ENCODE measurements at regions not wholly inside any gene's neighbourhood (a gene's known extent, or its start where the extent isn't known, plus 50 kb on each side); places are given as distances from the start of the nearest gene placed in this dataset.

DNA sequence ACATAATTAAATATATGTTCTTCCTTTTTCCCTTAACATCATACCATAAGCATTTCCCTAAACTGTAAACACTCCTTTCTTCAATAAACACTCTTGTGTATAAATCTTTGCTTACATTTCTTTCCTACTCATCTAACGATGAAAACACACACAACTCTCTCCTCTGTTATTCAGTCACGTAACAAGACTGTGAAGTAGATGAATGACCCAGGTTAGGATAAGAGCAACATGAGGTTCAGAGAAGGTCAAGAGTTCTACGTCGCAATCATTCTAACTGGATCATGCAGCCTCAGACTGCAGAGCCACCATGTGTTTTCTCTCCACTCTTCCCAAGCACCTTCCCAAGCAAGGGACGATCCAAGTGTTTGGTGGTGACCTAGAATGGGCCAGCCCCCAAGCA lies 70.5 kb upstream of the SPTLC1 start:
- DNase-seq (ENCODE audit: low spot score), result no peak

DNA sequence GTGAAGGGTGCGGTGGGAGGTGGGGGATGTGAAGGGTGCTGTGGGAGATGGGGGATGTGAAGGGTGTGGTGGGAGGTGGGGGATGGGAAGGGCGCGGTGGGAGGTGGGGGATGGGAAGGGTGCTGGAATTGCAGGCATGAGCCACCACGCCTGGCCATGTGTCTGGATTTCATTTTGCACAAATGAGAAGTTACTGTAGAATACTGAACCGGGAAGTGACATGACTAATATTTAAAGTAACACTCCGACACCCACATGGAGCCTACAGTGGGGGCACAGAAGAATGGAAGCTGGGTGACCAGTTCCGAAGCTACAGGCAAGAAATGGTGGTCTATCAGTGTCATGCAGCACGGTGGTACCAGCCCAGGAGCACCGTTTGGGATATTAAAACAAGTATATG lies 69.9 kb upstream of the SPTLC1 start:
- no peak for DNase-seq (ENCODE audit: low spot score)

DNA sequence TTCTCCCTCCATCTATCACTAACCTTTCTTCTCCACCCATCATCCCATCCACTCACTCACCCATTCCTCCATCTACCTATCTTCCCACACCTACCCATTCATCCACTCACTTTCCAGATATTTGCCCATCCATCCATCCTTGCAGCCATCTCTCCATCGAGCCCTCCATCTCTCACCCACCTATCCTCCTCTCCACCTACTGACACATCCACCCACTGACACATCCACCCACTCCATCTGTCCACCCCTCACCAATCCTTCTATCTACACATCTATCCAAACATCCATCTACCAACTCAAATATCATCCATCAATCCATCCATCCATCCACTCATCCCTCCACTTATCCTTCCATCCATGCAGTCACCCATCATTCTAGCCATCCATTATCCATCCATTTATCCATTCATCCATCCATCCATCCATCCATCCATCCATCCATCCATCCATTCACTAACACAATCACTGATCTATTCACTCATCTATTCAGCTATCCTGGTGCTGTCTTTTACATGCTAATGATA lies 68.9 kb upstream of the SPTLC1 start:
- DNase-seq (ENCODE audit: low spot score), result no peak

DNA sequence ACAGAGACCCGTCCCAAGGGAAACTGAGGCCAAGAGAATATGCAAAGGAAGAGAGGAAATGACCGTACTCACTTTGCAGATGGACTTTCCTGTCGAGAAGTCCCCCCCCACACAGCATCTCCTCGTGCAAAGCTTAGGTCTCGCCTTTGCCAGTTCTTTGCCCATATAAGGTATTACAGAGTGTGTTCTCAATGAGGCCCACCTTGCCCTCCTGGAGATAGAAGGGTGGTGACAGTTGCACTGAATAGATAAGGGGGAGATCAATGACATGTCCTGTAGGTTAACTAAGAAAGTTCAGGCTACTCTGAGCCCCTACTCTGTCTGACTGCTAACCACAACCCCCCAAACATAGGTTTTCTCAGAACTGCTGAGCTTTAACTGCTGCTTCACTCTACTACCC lies 68.2 kb upstream of the SPTLC1 start:
- DNase-seq (ENCODE audit: low spot score), result no peak

DNA sequence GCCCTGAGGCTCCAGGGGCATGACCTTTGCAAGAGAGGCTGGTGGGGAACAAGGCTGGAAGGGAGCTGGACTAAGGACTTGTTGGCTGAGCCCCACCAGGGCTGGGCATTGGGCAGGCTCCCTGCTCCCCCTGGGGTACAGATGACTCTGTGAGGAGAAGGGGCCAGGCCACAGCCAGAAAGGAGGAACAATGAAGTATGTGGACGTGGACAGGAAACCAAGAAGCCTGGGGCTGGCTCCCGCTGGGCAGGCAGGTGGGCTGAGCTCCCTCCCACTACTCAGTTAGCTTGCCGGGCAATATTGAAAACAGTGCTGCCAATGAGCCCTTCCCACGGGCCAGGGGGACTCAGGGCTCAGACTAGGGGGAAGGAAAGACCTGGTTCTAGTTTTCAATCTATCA lies 66.1 kb upstream of the SPTLC1 start:
- no peak for DNase-seq (ENCODE audit: low spot score)

DNA sequence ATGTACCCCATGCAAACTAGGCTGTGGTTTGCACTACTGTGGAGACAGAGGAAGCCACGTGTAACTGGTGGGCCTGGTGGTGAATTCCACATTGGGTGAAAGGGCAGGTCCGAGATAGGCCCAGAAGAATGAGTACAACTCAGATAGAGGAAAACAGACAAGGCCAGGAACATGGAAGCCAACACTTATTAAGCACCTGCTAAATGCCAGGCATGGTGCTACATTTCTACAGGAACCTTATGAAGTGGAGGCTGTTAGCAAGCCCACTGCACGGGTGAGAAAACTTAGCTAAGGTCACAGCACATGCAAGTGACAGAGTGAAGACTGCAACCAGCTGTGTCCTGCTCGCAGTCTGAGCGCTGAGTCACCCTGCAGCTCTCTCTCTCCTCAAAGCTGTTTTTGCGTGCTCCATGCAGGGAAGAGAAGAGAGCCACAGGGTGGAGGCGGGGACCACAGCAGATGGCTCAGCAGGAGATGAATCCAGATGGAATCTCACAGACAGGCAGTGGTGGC lies 65.5 kb upstream of the SPTLC1 start:
- peak; percentile 59 for DNase-seq (ENCODE audit: low spot score)

DNA sequence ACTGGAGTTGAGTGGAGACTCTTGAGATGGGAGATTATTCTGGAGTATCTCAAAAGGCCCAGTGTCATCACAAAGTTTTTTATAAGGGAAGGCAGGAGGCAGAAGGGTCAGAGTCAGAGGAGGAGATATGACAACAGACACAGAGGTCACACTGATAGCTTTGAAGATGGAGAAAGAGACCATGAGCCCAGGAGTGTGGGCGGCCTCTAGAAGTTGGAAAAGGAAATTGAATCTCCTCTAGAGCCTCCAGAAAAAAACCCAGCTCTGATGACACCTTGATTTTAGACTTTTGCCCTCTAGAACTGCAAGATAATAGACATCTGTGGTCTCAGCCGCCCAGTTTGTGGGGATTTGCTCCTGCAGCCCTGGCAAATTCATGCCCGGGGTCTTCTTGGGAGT lies 64.8 kb upstream of the SPTLC1 start:
- DNase-seq (ENCODE audit: low spot score), result no peak

DNA sequence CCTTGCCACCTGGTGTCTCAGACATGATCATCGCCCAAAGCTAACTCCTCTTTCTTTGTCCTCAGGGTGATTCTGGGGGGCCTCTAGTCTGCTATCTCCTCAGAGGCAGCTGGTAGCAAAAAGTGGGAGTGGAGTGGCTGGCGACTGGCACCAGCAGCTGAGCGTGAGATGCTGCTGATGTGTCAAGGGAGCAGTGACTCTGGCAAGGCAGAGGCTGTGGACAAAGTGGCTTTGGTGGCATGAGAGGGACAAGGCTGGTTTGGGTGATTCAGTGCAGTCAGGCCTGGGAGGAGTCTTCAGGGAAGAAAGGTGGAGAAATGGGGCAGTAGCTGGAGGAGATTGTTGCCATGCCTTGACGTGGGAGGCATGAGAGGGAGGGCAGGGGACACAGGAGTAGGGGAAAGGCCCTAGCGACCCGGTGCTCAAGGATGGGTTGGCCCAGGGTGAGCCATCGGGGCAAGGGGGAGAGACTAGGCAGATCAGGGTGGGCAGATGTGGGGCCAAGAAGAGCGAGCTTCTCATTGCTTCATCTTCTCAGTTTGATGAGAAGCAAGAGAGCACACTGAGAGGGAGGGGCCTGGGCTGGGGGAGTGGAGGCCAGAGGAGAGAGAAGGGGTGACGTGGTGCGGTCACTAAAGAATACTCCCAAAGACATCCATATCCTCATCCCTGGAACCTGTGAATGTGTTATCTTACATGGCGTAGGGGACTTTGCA lies 64.2 kb upstream of the SPTLC1 start:
- no peak for DNase-seq (ENCODE audit: low spot score)

DNA sequence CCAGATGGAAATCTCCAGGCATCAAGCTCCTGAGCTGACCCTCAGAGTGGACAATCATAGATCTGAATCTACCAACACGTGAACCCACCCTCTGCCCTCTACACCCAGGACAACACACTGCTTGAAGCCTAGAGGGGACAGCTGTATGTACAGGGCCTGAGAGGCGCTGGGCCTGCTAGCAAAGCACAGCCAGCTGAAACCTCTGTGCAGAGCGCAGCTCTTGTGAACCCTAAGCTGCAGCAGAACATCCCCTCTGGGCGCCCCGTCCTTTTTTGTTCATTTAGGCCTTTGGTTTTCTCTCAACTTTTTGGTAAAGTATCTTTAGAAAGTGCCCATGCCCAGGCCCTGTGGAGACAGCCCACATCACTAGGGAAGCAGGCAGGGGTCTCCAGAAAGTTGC lies 62.4 kb upstream of the SPTLC1 start:
- no peak for DNase-seq (ENCODE audit: low spot score)

DNA sequence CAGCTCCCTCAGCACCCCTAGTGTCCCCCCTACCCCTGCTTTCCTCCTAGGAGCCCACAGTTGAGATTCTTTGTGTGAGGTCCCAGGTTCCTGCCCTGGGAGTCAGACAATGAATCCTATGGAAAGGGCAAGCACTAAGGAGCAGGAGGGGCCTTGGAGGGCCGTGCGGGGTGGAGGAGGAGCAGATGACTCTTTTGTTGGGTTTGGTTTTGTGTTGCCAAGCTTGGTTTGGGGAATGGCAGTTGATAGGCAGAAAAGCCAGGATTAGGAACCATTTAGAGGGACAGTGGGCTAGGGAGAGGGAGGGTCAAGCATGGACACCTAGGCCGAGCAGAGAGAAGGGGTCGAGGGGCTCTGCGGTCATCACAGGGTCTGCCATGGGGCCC lies 61.6 kb upstream of the SPTLC1 start:
- no peak for DNase-seq (ENCODE audit: low spot score)

DNA sequence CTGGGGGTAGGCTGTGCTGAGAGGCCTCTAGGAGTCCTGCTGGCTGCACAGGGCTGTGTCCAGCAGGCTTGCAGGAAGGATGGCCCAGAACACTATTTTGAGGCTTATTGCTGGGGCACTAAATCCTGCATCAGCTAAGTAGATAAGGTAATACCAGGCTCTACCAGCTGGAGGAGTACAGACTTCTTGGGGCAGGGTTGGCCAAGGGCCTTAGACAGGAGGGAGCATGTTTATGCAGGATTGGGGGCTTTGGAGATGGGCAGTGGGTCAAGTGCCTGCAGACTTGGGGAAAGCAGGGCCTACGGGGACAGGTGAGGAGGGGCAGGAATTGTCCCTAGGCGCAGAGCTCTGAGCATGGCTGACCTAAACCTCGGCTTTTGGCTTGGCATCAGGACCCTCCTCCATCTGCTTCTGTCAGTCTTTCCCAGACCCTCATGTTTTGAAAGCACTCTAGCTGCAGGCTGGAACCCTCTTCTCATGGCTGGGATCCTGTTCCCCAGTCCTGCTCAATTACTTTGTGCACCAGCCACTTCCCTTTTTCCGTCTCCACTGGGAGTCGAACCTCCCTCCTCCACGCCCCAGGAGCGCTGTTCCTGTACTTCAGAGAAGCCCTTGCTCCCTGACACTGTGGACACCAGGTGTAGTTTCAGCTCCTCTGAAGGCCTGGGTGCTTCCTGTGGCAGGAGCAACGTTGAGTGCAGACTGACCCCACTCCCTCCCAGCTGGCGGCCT lies 61.0 kb upstream of the SPTLC1 start:
- DNase-seq (ENCODE audit: low spot score), result peak; percentile 10

DNA sequence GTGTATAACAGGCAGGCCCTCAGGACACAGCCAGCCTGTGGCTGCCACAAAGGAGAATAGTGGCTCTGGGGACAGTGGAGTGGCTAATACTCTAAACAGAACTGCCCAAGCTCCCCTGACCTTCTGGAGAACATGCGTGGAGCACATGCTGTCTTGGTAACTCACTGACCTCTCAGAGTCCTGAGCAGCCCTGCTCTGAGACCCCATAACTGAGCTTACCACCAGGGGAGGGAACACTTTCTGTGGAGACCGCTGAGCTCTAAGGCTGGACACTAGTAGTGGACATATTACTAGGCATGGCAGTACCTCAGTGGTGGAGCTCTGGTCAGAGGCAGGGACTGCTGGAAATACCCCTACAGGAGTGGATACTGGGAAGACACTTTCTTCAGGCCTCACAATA lies 60.2 kb upstream of the SPTLC1 start:
- DNase-seq (ENCODE audit: low spot score), result no peak

DNA sequence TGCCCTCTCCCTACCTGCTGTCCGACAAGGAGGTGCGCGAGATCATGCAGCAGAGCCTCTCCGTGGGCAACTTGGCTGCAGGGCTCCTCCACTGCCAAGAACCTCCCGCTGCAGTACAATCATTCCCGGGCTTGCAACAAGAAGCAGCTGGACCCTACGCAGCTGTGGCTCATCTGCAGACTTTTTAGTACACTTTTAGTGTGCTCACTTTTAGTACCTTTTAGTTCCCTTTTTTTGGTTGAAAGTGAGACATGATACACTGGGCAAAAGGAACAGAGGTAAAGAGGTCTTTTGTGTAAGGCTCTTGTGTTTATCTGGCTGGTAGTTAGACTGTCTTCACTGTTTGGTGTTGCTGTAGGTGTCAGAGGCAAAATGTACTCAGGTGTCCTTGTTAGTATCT lies 58.1 kb upstream of the SPTLC1 start:
- DNase-seq (ENCODE audit: low spot score), result no peak

DNA sequence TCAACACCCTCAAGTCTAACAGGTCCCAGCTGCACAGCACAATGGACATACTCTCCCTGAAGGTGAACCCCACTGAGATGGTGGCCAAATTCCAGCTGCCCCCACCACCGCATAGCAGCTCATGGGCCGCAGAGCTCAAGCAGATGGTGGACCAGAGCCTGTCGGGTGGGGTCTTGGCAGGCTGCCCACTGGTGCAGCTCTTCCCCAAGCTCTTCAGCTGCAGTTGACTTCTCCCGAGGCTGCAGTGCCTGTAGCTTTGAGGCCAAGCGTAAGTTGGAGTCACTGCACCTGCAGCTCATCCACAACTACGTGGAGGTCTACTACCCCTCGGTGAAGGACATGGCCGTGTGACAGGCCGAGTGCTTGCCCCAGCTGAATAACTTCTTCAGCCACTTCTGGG lies 56.6 kb upstream of the SPTLC1 start:
- no peak for DNase-seq (ENCODE audit: low spot score)

DNA sequence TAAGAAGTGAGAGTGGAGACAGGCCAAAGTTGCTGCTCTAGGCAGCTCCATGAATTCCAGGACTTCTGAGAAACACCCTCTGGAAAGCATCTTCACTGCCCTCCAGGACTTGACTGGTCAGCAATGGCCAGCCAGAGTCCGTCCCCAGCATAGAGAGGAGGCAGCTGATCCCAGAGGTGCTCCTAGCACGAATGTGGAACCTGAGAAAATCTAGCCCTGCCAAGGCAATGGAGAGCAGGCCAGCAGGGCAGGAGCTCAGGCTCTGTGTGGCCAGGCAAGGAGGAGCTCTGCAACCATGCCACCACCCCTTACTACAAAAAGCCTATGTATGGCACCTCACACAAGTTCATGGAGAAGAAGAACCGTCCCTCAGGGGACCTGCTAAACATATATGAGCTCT lies 56.1 kb upstream of the SPTLC1 start:
- no peak for DNase-seq (ENCODE audit: low spot score)

DNA sequence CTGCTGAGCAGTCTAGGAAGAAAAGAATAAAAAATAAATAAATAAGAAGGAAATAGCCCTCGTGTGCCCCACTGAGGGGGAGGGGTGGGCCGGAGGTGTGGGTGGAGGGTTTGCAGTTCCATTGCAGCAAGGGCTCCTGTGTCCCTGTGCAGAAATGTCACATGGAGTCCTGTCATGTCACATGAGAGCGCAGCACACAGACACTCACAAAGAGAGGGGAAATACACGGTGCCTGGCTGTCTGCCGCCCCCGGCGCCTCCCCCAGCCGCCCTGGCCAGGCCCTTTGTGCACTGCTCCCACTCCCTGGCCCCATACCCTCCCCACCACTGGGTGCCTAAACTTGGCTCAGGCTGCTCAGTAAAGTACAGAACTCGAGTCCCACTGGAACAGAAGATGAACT lies 55.6 kb upstream of the SPTLC1 start:
- DNase-seq (ENCODE audit: low spot score), result no peak

DNA sequence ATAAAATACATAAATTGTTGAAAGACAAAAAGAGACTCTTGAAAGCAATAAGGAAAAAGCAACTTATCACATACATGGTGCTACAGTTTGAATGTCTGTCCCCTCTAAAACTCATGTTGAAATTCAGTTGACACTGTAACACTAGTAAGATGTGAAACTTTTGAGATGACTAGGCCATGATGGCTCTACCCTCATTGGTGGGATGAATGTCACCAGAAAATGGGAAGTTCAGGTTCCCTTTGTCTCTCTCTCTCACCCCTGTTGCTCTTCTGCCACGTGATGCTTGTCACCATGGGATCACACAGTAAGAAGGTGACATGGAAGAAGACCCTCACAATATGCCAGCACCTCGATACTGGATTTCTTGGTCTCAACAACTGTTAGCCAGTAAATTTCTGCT lies 50.3 kb upstream of the SPTLC1 start:
- no peak for DNase-seq (ENCODE audit: low spot score)

Data from SW480 (cell line).